SKM-1 (cell line): ENCODE measurements at regions not wholly inside any gene's neighbourhood (a gene's known extent, or its start where the extent isn't known, plus 50 kb on each side); places are given as distances from the start of the nearest gene placed in this dataset.

Experiments
- DNase-seq: peaks from one replicate; lab custom pipeline; 2025; ENCODE audit not compliant: unreplicated experiment; lab: John Stamatoyannopoulos, UW

DNA sequence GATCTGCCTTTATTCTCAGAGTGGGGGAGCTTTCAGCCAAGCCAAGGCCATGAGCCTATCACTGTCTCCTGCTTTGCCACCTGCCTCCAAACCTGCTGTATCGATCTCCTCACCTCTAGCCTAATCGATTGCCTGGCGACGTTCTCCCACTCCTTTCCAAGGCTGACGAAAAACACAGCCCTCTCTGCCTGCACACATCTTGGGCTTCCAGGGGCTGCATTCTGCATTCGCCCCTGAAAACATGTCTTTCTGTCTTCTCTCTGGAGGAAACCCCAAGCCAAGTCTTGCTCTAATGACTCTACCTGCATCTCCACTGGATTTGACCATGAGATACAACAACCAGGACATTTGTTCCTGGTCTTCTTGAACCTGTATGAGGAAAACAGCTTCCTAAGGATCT lies 540.7 kb downstream of the BCL11B start:
- DNase-seq = no peak

DNA sequence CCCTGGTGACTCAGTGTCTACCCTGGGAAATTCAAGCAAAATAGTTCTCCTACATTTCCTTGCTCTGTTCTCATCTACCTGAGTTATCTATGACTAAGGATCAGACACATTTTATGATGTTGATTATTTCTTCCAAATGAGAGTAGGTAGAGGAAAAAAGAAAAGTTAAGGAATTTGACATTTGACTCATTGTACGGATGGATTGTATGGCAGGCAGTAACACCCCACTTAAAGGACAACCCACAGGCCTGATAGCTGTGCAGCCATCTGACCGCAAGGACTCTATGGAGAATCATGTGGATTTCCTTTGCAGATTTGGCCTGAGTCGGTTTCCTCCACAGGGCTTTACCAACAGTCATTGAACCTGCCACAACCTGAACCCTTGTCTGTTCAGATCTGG lies 540.3 kb downstream of the BCL11B start:
- no peak for DNase-seq

DNA sequence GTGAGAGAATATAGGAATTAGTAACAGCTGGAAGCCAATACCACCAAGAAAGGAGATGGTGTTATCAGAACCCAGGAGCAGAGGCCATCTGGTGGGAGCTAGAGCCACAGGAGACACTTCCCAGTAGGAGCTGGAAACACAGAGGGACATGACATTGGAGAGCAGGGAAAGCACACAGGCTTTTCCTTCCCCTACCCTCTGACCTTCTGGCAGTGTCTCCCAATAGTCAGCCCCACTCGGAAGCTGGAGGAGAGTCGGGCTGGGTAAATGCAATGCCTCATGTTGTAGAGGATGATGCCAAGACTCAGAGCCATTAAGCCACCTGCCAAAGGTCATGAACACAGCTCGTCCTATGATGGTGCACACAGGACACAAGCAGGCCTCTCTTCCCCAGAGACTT lies 538.5 kb downstream of the BCL11B start:
- no peak for DNase-seq

DNA sequence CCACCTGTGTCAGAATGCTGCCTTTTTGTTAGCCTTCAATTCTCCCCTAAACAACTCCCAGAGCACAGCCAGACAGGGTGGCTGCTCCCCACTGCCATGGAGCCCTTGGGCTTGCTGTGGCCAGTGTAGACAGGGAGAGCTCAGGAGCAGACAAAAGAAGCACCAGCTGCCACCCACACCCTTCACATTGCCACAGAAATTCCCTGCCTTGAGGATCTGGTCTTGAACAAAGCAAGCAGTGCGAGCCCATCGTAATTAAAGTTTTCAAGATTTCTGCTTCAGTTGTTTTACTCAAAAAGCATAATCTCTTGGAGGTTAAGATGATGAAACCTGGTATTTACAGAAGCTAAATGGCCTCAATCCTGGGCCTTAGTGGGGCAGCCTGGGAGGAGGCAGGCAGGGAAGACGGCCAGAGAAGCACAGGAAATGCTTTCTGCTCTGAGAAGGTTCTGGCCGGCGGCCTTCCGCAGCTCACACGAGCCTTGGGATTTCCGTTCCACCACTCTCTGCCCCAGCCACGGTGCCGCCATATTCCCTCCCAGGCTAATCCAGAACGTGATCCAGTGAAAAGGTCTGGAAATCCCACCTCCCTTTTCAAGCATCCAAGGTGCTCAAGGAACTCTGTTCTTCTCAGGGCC lies 535.2 kb downstream of the BCL11B start:
- no peak for DNase-seq

- no peak for DNase-seq
Observed at GRCh38 chr14:98741523-98741922, 530.5 kb downstream of the BCL11B start.

DNA sequence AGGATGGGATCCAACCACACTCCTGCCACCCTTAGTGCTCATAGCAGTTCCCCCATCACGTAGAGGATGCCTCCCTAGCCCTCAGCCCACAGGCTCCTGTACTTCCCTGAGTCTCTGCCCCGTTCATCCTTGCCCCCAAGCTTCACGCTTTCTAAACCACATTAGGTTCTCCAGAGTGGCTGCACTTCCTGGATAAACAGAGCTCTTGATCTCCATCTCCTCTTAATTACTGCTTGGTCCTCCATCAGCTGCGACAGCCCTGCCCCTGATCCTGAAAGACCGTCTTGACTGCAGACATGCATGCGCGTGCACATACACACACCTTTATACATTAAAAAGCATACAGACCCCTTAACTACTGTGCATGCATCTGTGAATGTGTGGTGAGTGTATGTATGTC lies 530.0 kb downstream of the BCL11B start:
- no peak for DNase-seq

DNA sequence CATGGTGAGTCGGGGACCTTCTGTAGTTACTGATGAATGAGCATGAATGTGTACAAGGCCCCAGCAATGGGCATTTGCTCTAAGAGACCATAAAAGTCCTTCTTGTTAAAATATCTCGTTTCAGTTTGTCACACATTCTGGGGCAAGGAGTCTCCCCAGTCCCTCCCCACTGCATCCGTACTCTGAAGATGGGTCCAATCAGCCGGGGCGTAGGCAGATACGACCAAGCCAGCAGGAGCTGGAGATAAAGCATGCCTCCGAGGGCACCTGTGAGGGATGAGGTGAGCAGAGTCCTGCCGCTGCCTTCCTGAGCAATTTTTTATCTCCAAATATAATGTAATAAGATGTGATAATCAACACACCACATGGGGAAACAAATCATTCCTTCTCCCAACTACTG lies 528.5 kb downstream of the BCL11B start:
- no peak for DNase-seq

GRCh38 chr14:98748966-98749365 lies 523.0 kb downstream of the BCL11B start:
- DNase-seq = no peak

DNA sequence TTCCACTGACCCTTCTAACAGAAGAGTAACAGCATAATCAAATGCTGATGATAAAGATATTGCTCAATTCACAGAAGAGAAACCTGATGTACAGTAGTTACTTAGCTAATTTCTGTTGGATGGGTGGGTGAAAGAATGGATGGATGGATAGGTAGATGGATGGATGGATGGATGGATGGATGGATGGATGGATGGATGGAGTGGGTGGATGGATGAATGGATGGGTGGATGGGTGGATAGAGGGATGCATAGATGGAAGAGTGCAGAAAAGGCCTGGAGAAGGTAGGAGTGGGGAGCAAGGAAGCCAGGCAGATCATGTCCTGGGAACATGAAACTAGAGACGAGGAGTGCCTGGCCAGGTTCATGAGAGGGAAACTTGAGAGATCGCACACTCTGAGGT lies 520.9 kb downstream of the BCL11B start:
- no peak for DNase-seq

DNA sequence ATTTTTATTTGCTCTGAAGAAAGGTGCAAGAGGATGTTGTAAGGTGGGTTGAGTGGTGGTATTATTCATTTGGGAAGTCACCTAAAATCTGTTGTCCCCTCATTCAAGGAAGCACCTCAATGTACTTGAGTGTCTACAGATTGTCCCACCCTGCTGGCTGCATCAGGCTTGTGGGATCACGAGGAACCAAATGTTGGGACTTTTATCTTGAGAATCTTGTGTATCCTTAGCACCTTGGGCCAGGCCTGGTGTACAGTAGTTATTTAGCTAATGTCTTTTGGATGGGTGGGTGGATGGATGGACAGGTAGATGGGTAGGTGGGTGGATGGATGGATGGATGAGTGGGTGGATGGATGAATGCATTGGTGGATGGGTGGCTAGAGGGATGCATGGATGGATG lies 519.3 kb downstream of the BCL11B start:
- DNase-seq = no peak

DNA sequence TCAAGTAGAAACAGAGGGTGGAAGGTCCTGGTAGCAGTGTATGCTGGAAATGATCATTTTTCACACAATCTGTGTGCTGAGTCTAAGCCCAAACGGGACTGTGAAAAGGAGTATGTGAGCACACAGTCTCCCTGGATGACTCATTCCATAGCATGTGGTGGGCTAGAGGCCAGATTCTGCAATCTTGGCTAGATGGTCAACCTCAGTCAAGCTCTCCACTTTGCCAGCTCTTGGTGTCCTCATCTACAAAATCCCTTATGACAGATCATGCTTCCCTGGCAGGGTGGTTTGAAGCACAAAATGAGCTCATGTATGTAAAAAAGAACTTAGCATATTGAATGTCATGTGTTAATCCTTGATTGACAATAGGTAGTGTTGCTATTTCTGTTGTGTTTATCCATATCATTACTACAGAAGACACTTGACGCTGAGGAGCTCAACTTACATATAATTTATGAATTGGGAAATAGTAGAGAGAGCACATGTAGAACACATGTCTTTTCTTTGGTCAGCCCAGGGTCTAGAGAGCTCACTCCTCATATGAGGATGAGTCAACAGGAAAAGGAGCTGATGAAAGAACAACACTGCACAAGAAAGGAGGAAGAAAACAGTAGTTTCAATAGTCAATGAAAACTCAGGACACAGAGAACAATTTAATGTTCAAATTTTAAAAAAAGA lies 517.5 kb downstream of the BCL11B start:
- DNase-seq = no peak

GRCh38 chr14:98756749-98757148 lies 515.2 kb downstream of the BCL11B start:
- DNase-seq = no peak

DNA sequence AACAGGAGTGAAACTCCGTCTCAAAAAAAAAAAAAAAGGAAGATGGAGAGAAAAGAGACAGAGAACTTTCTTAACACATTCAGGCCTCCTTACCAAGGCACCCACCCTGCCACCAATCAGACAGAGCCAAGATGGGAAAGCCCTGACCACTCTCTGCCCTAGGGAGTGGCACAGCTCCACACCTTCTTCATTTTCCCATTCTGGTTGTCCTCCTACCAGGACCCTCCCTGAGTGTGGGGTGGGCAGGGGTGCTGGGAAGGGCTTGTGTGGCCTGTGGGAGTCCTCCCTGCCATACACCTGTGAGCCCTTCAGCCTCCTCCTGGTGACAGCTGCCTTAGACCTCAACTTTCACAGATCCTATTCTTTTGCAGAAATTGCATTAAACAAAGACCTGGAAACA lies 513.6 kb downstream of the BCL11B start:
- DNase-seq = no peak

GRCh38 chr14:98761993-98762392 lies 510.0 kb downstream of the BCL11B start:
- no peak for DNase-seq

- DNase-seq = no peak
Observed at GRCh38 chr14:98766818-98767217, 505.2 kb downstream of the BCL11B start.

DNA sequence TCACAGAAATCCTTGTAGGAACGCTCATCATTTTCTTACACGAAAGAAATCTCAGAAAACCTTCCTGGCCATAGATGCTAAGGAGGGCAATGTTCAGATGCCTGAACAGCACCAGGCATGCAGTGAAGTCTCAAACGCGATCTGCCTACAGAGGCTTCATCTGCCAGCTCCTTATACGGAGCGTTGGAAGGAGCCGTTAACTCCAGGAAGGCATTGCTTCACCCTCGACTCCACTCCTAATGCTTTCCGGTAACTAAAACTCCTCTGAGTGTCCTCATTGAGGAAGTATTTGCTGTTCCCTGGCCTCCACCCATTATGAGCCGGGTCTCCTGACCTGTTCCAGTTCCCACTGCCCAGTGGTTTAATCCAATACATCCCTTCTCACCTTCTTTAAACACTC lies 502.7 kb downstream of the BCL11B start:
- no peak for DNase-seq

- no peak for DNase-seq
Observed at GRCh38 chr14:98770151-98770550, 501.8 kb downstream of the BCL11B start.

GRCh38 chr14:98773814-98774213 lies 498.2 kb downstream of the BCL11B start:
- DNase-seq = no peak

DNA sequence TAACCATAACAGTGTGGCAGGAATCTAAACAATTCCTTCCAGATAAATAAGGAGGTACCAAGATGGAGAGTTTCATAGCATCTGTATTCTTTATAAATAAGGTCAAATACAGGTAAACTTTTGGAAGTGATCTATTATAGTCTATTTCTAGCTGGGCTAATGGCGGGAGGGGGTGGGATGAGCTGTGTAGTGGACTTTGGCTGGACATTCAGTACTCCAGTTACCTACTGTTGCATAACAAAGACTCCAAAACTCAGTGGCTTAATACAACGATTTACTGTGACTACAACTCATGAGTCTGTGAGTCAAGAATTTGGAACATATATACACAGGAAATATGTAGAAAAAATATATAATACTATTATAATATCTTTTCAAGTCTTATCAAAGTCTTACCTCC lies 496.1 kb downstream of the BCL11B start:
- no peak for DNase-seq

DNA sequence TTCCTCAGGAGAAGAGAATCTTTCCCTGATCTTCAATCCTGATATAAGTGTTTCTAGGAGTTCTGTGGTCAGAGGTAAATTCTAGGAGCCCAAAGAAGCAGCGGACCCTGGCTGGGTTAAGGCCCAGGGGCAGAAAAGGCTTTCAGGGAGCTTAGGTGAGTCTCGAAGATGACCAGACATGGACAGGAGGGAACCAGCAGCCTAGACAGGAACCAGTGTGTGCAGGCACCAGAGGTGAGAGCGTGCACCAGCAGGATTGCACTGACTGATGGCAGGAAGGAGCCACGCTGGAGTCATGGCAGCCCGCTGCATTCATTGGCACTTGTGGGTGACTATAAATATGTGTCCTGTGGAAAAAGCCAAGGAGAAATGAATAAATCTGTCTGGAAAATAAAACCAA lies 489.9 kb downstream of the BCL11B start:
- DNase-seq = no peak

- DNase-seq = no peak
Observed at GRCh38 chr14:98785578-98785977, 486.4 kb downstream of the BCL11B start.

- no peak for DNase-seq
Observed at GRCh38 chr14:98786456-98786855, 485.5 kb downstream of the BCL11B start.

GRCh38 chr14:98791661-98792060 lies 480.3 kb downstream of the BCL11B start:
- no peak for DNase-seq
